H1 (cell line): ENCODE measurements at regions not wholly inside any gene's neighbourhood (a gene's known extent, or its start where the extent isn't known, plus 50 kb on each side); places are given as distances from the start of the nearest gene placed in this dataset.

Experiments used
- CTCF ChIA-PET: fragments of 300-600 bp; sonication (Branson Sonifier 250); formaldehyde crosslinking; loops from one replicate; lab custom pipeline; 2021; ENCODE audit not compliant: partially characterized antibody; lab: Charles Lee
- POLR2A ChIA-PET: fragments of 300-600 bp; sonication (Branson Sonifier 250); formaldehyde crosslinking; loops from one replicate; lab custom pipeline; 2021; ENCODE audit warnings: inconsistent platforms; ENCODE audit not compliant: partially characterized antibody; lab: Charles Lee
- DNase-seq, 2 experiments: peaks; one replicate each; pipeline versions ENCODE4 v3.0.0 to v3.0.0-alpha.2; 2010 to 2022; ENCODE audit warnings: low spot score in 2 of 2, low read depth in 1 of 2, mixed read lengths in 1 of 2
- FAIRE-seq: peaks from 2 replicates; lab custom pipeline; 2011; peaks lifted over from hg19 to GRCh38; lab: Jason Lieb, UNC
- H2AFZ ChIP-seq: 2 replicates; pipeline ENCODE4 v1.8.1; 2012; ENCODE audit warnings: low read length, inconsistent platforms
- H2AK5ac ChIP-seq: 2 replicates; pipeline ENCODE4 v1.6.1; 2013; ENCODE audit warnings: low read depth, low read length
- H2BK120ac ChIP-seq: replicated peaks from 2 replicates; pipeline ENCODE3; 2013; ENCODE audit warnings: low read depth, low read length, inconsistent platforms
- H2BK12ac ChIP-seq: 2 replicates; pipeline ENCODE4 v1.6.1; 2013; ENCODE audit warnings: low read depth, low read length
- H2BK15ac ChIP-seq: 2 replicates; pipeline ENCODE4 v1.6.1; 2013; ENCODE audit warnings: low read length
- H2BK20ac ChIP-seq: 2 replicates; pipeline ENCODE4 v1.6.1; 2013; ENCODE audit warnings: low read length
- H2BK5ac ChIP-seq: 2 replicates; pipeline ENCODE4 v1.6.1; 2013; ENCODE audit warnings: low read depth, low read length
- H3K14ac ChIP-seq: 2 replicates; pipeline ENCODE4 v1.6.1; 2013; ENCODE audit warnings: inconsistent platforms; ENCODE audit not compliant: insufficient read length
- H3K18ac ChIP-seq: 2 replicates; pipeline ENCODE4 v1.6.1; 2013; ENCODE audit warnings: low read length; ENCODE audit errors: extremely low read depth
- H3K23ac ChIP-seq: 2 replicates; pipeline ENCODE4 v1.6.1; 2013; ENCODE audit warnings: inconsistent platforms; ENCODE audit not compliant: insufficient read length
- H3K23me2 ChIP-seq: 2 replicates; pipeline ENCODE4 v1.6.1; 2013; ENCODE audit warnings: low read depth, low read length
- H3K27ac ChIP-seq: 2 replicates; pipeline ENCODE4 v1.6.1; 2011; ENCODE audit warnings: low read depth, low read length, inconsistent platforms
- H3K27me3 ChIP-seq, 4 experiments: replicated peaks in 1 of 4; 1 replicate in 1 of 4; 2 replicates in 3 of 4; pipeline versions ENCODE4 v1.6.1 to v1.8.1; 2011 to 2013; ENCODE audit warnings: low read length in 3 of 4, mild to moderate bottlenecking in 3 of 4, inconsistent platforms in 2 of 4, mixed read lengths in 2 of 4, moderate library complexity in 1 of 4; ENCODE audit not compliant: control insufficient read depth in 3 of 4, insufficient read depth in 3 of 4; ENCODE audit errors: extremely low read depth in 1 of 4
- H3K36me3 ChIP-seq, 4 experiments: 2 replicates each; pipeline versions ENCODE4 v1.6.1 to v1.8.1; 2011 to 2013; ENCODE audit warnings: mild to moderate bottlenecking in 4 of 4, low read length in 3 of 4, moderate library complexity in 2 of 4, control low read depth in 1 of 4, inconsistent platforms in 1 of 4; ENCODE audit not compliant: insufficient read depth in 4 of 4, control insufficient read depth in 2 of 4
- H3K4ac ChIP-seq: replicated peaks from 2 replicates; pipeline ENCODE3; 2013; ENCODE audit warnings: low read length, low read depth, mixed read lengths, inconsistent platforms; ENCODE audit not compliant: insufficient read length
- H3K4me1 ChIP-seq, 4 experiments: replicated peaks in 1 of 4; 1 replicate in 1 of 4; 2 replicates in 3 of 4; pipeline versions ENCODE4 v1.6.1 to v1.8.1; 2011 to 2013; ENCODE audit warnings: low read length in 3 of 4, inconsistent platforms in 2 of 4, mixed read lengths in 1 of 4; ENCODE audit not compliant: insufficient read depth in 4 of 4, control insufficient read depth in 3 of 4
- H3K4me2 ChIP-seq, 2 experiments: 2 replicates each; pipeline versions ENCODE4 v1.6.1 to v1.8.1; 2011 to 2013; ENCODE audit warnings: low read depth in 2 of 2, low read length in 2 of 2, control low read depth in 1 of 2, inconsistent platforms in 1 of 2, mild to moderate bottlenecking in 1 of 2; ENCODE audit not compliant: insufficient read depth in 1 of 2
- H3K4me3 ChIP-seq, 4 experiments: fragments of 200-600, 300-600 bp in 1 of 4; sonication (generic), shearing (Covaris generic), sonication (Bioruptor Twin) in 1 of 4; 2 replicates each; pipeline versions ENCODE4 v1.5.1 to v1.8.1; 2011 to 2016; ENCODE audit warnings: low read length in 4 of 4, low read depth in 3 of 4, control low read depth in 2 of 4, inconsistent platforms in 2 of 4, mild to moderate bottlenecking in 2 of 4, mixed read lengths in 1 of 4, moderate library complexity in 1 of 4; ENCODE audit not compliant: insufficient read depth in 2 of 4; ENCODE audit errors: extremely low read depth in 1 of 4
- H3K56ac ChIP-seq: replicated peaks from 2 replicates; pipeline ENCODE3; 2013; ENCODE audit warnings: low read depth, mild to moderate bottlenecking, mixed read lengths, low read length, inconsistent platforms; ENCODE audit not compliant: insufficient read length
- H3K79me1 ChIP-seq: 2 replicates; pipeline ENCODE4 v1.6.1; 2013; ENCODE audit warnings: low read depth, low read length, control low read depth
- H3K79me2 ChIP-seq, 2 experiments: 2 replicates each; pipeline versions ENCODE4 v1.6.1 to v1.8.1; 2012 to 2013; ENCODE audit warnings: low read length in 2 of 2, mild to moderate bottlenecking in 2 of 2, inconsistent platforms in 1 of 2; ENCODE audit not compliant: insufficient read depth in 2 of 2, control insufficient read depth in 1 of 2
- H3K9ac ChIP-seq, 4 experiments: replicated peaks in 1 of 4; 1 replicate in 1 of 4; 2 replicates in 3 of 4; pipeline versions ENCODE4 v1.6.1 to v1.8.1; 2011 to 2013; ENCODE audit warnings: low read depth in 3 of 4, low read length in 3 of 4, control low read depth in 2 of 4, mild to moderate bottlenecking in 2 of 4, moderate library complexity in 2 of 4, inconsistent platforms in 1 of 4; ENCODE audit errors: extremely low read depth in 1 of 4
- H3K9me3 ChIP-seq, 2 experiments: 2 replicates each; pipeline versions ENCODE4 v1.6.1 to v1.8.1; 2012 to 2013; ENCODE audit warnings: mild to moderate bottlenecking in 2 of 2, moderate library complexity in 2 of 2, control low read depth in 1 of 2, inconsistent platforms in 1 of 2, low read depth in 1 of 2, low read length in 1 of 2, mixed read lengths in 1 of 2; ENCODE audit not compliant: insufficient read depth in 2 of 2
- H4K20me1 ChIP-seq, 2 experiments: replicated peaks in 1 of 2; 2 replicates each; pipeline versions ENCODE3 to v1.8.1; 2011 to 2013; ENCODE audit warnings: inconsistent platforms in 2 of 2, low read length in 2 of 2, mild to moderate bottlenecking in 1 of 2; ENCODE audit not compliant: insufficient read depth in 2 of 2, control insufficient read depth in 1 of 2
- H4K5ac ChIP-seq: 2 replicates; pipeline ENCODE4 v1.6.1; 2013; ENCODE audit warnings: low read length, low read depth, mixed read lengths, inconsistent platforms; ENCODE audit not compliant: insufficient read length
- H4K8ac ChIP-seq: 2 replicates; pipeline ENCODE4 v1.8.0; 2013; ENCODE audit warnings: mild to moderate bottlenecking, moderate library complexity, low read length, inconsistent platforms; ENCODE audit not compliant: insufficient read depth; ENCODE audit errors: extremely low read depth
- H4K91ac ChIP-seq: replicated peaks from 2 replicates; pipeline ENCODE3; 2013; ENCODE audit warnings: low read length, mixed read lengths, inconsistent platforms; ENCODE audit not compliant: insufficient read length
- EZH2 ChIP-seq: fragments of 200-600 bp; sonication (generic); IDR thresholded peaks from 2 replicates; pipeline ENCODE4 v1.7.1; 2012; ENCODE audit warnings: low read depth, mild to moderate bottlenecking, moderate library complexity, low read length, inconsistent platforms; ENCODE audit not compliant: severe bottlenecking
- JUND ChIP-seq: IDR thresholded peaks from 2 replicates; pipeline ENCODE4 v1.6.1; 2011; ENCODE audit warnings: mild to moderate bottlenecking, improper control_type of control experiment, low read length
- NANOG ChIP-seq: IDR thresholded peaks from 2 replicates; pipeline ENCODE4 v1.6.1; 2011; ENCODE audit warnings: low read length, low read depth, mild to moderate bottlenecking, inconsistent platforms; ENCODE audit not compliant: insufficient read depth, poor library complexity, severe bottlenecking
- NRF1 ChIP-seq: IDR thresholded peaks from 2 replicates; pipeline ENCODE4 v1.6.1; 2011; ENCODE audit warnings: mild to moderate bottlenecking, low read depth, low read length, improper control_type of control experiment
- RNF2 ChIP-seq: fragments of 200-900, 300-1000 bp; sonication (generic); IDR thresholded peaks from 2 replicates; pipeline ENCODE4 v1.7.1; 2016; ENCODE audit warnings: borderline replicate concordance, low read depth, mild to moderate bottlenecking, antibody characterized with exemption, low read length; ENCODE audit not compliant: poor library complexity, severe bottlenecking; ENCODE audit errors: missing control alignments
- RXRA ChIP-seq: IDR thresholded peaks from 2 replicates; pipeline ENCODE4 v1.6.1; 2011; ENCODE audit warnings: low read depth, mild to moderate bottlenecking, low read length, moderate library complexity; ENCODE audit not compliant: insufficient read depth
- TAF1 ChIP-seq: IDR thresholded peaks from 2 replicates; pipeline ENCODE4 v1.6.1; 2011; ENCODE audit warnings: mild to moderate bottlenecking, low read depth, low read length
- TCF12 ChIP-seq: IDR thresholded peaks from 2 replicates; pipeline ENCODE4 v1.6.1; 2011; ENCODE audit warnings: low read depth, mild to moderate bottlenecking, low read length
- WGBS, 2 experiments: shearing (Covaris generic) in 1 of 2; methylation state at CpG; one replicate each; pipeline versions ENCODE4 v1.1.6 to v1.1.7; 2013 to 2015; ENCODE audit warnings: low lambda C conversion rate in 2 of 2, mixed read lengths in 2 of 2, inconsistent platforms in 1 of 2, low coverage in 1 of 2, missing lambda C conversion rate in 1 of 2; ENCODE audit not compliant: insufficient replicate concordance in 2 of 2, insufficient coverage in 1 of 2, insufficient read length in 1 of 2; ENCODE audit errors: extremely low coverage in 1 of 2, missing lambda C conversion rate in 1 of 2; 5-methylcytosine and 5-hydroxymethylcytosine counted together
- TF ChIP-seq, protein P1 (sequence below): IDR thresholded peaks from 2 replicates; pipeline ENCODE4 v1.6.1; 2011; ENCODE audit warnings: low read depth, mild to moderate bottlenecking, low read length; ENCODE audit not compliant: insufficient read depth
- TF ChIP-seq, protein P2 (sequence below): IDR thresholded peaks from 2 replicates; pipeline ENCODE4 v1.6.1; 2012; ENCODE audit warnings: inconsistent platforms
- TF ChIP-seq, protein P3 (sequence below): IDR thresholded peaks from 2 replicates; pipeline ENCODE4 v1.6.1; 2011; ENCODE audit warnings: low read length, improper control_type of control experiment

DNA sequence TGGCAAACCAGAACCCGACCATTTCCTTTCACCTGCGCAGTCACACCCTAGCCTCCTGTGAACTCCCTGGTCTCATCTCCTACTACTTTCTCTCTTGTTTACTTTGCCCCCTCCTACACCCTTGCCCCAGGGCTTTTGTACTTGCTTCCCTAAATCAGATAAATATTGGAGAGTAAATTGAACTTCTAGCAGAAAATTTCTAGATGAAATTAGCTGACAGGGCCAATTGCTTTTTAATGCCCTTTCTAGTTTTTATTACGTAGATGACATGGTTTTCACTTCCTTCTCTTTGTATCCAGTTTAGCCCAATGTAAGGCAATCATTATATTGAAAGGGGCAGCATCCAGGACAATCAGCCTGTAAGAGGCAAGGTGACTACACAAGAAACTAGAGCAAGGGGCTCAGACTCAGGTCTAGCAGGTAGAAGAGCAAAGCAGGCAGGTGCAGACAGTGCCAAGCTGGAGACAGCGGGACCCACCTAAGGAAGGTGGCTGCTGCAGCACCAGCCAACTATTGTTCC is 56.2 kb upstream of the TOPAZ1 start:
- no peak overlapping the region for H3K18ac ChIP-seq
- DNase-seq: no peak
- POLR2A ChIA-PET: no interaction called here
- H3K36me3 ChIP-seq: no peaks in the 10 kb centered on the region
- H3K27me3 ChIP-seq: no peaks in the 10 kb centered on the region
- H3K23me2 ChIP-seq: no peaks in the 10 kb centered on the region
- TF ChIP-seq JUND: no peak
- no peak for TF ChIP-seq RXRA
- TF ChIP-seq EZH2: no peak
- no peak for TF ChIP-seq NRF1
- TF ChIP-seq, protein P1, sequence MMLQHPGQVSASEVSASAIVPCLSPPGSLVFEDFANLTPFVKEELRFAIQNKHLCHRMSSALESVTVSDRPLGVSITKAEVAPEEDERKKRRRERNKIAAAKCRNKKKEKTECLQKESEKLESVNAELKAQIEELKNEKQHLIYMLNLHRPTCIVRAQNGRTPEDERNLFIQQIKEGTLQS: no peak
- no peak for TF ChIP-seq TAF1
- TF ChIP-seq, protein P2, sequence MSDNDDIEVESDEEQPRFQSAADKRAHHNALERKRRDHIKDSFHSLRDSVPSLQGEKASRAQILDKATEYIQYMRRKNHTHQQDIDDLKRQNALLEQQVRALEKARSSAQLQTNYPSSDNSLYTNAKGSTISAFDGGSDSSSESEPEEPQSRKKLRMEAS: no peak
- no peak for TF ChIP-seq NANOG
- TF ChIP-seq RNF2: no peak
- TF ChIP-seq, protein P3, sequence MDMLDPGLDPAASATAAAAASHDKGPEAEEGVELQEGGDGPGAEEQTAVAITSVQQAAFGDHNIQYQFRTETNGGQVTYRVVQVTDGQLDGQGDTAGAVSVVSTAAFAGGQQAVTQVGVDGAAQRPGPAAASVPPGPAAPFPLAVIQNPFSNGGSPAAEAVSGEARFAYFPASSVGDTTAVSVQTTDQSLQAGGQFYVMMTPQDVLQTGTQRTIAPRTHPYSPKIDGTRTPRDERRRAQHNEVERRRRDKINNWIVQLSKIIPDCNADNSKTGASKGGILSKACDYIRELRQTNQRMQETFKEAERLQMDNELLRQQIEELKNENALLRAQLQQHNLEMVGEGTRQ: no peak
- no peak for TF ChIP-seq TCF12
- TF ChIP-seq, all 59 proteins: peak for 0
- no peak overlapping the region for H2BK120ac ChIP-seq
- no peak overlapping the region for H3K14ac ChIP-seq
- no peak overlapping the region for H3K27ac ChIP-seq
- no peak overlapping the region for H3K4me3 ChIP-seq
- no peak overlapping the region for H2BK15ac ChIP-seq
- no peaks in the 10 kb centered on the region for H3K79me1 ChIP-seq
- no peak overlapping the region for H3K56ac ChIP-seq
- H4K20me1 ChIP-seq: no peaks in the 10 kb centered on the region
- H2AFZ ChIP-seq: no peak overlapping the region
- H2BK5ac ChIP-seq: no peak overlapping the region
- no peak overlapping the region for H4K5ac ChIP-seq
- no peak for FAIRE-seq
- no peak overlapping the region for H3K4me2 ChIP-seq
- no peaks in the 10 kb centered on the region for H3K79me2 ChIP-seq
- H4K91ac ChIP-seq: no peak overlapping the region
- no peak overlapping the region for H3K23ac ChIP-seq
- H3K4ac ChIP-seq: no peak overlapping the region
- H3K9me3 ChIP-seq: no peaks in the 10 kb centered on the region
- WGBS, 2 experiments: 54% methylated on average over 4 of the region's 4 CpGs; no CpG with 5 or more reads in 1 of the 2 experiments
- H3K9ac ChIP-seq: no peak overlapping the region
- peaks cover 0 to 8% (median 6%) of the 10 kb centered on the region in 4 experiments; a peak in 4 of 7 replicates for H3K4me1 ChIP-seq
- no peak overlapping the region for H2AK5ac ChIP-seq
- no peak overlapping the region; the same call in 1 of the 2 replicates for H4K8ac ChIP-seq
- CTCF ChIA-PET: interaction anchor here (1.4 to 2.6 kb wide), 4 partner anchors 12 to 50 kb away, joined by 3 to 6 read pairs (median 4); no protein-coding TSS in a partner anchor
- H2BK20ac ChIP-seq: no peak overlapping the region
- no peak overlapping the region for H2BK12ac ChIP-seq
